NT2/D1 (cell line): ENCODE measurements at regions not wholly inside any gene's neighbourhood (a gene's known extent, or its start where the extent isn't known, plus 50 kb on each side); places are given as distances from the start of the nearest gene placed in this dataset.
A peak's percentile ranks its signal among the peaks of the same experiment; 100 is the strongest.

ENCODE experiments used
- DNase-seq: peaks from one replicate; pipeline ENCODE4 v3.0.0-alpha.2; 2011; ENCODE audit warnings: low read depth, low spot score
- H3K27me3 ChIP-seq: 2 replicates; pipeline ENCODE4 v1.6.0; 2011; ENCODE audit warnings: mild to moderate bottlenecking; ENCODE audit not compliant: insufficient read length, insufficient read depth
- H3K36me3 ChIP-seq: 2 replicates; pipeline ENCODE4 v1.6.1; 2011; ENCODE audit warnings: mild to moderate bottlenecking, low read length, mixed read lengths; ENCODE audit not compliant: insufficient read depth, insufficient read length
- H3K4me1 ChIP-seq: 2 replicates; pipeline ENCODE4 v1.5.1; 2011; ENCODE audit not compliant: insufficient read depth, insufficient read length
- H3K4me3 ChIP-seq: 2 replicates; pipeline ENCODE4 v1.5.1; 2011; ENCODE audit warnings: low read depth; ENCODE audit not compliant: insufficient read length
- H3K9ac ChIP-seq: 2 replicates; pipeline ENCODE4 v1.6.0; 2011; ENCODE audit warnings: low read depth; ENCODE audit not compliant: insufficient read length
- H3K9me3 ChIP-seq: 2 replicates; pipeline ENCODE4 v1.5.1; 2011; ENCODE audit warnings: mild to moderate bottlenecking, low read length; ENCODE audit not compliant: insufficient read depth
- SUZ12 ChIP-seq: IDR thresholded peaks from 2 replicates; pipeline ENCODE4 v1.6.1; 2011; ENCODE audit not compliant: insufficient read length, insufficient read depth; ENCODE audit errors: extremely low read depth
- YY1 ChIP-seq: IDR thresholded peaks from 2 replicates; pipeline ENCODE4 v1.6.1; 2011; ENCODE audit not compliant: insufficient read length, insufficient read depth
- ZNF274 ChIP-seq: IDR thresholded peaks from 2 replicates; pipeline ENCODE4 v1.6.1; 2011; ENCODE audit warnings: mild to moderate bottlenecking, low read depth, low read length

- TF ChIP-seq ZNF274 (no peak), YY1 (no peak), SUZ12 (no peak)
- no peak overlapping the region for H3K9ac ChIP-seq
- DNase-seq: no peak
- H3K36me3 ChIP-seq: no peaks in the 10 kb centered on the region
- no peaks in the 10 kb centered on the region for H3K9me3 ChIP-seq
- H3K4me1 ChIP-seq: peaks cover 2% of the 10 kb centered on the region
- H3K4me3 ChIP-seq: no peak overlapping the region
- H3K27me3 ChIP-seq: no peaks in the 10 kb centered on the region
Measured at GRCh38 chr18:47582093-47582492, 330.6 kb upstream of the SKOR2 start.

- TF ChIP-seq YY1: no peak
- no peak for TF ChIP-seq SUZ12
- TF ChIP-seq ZNF274: no peak
Measured at GRCh38 chr18:47577520-47577919, 326.1 kb upstream of the SKOR2 start.

GRCh38 chr18:47574966-47575365 lies 323.5 kb upstream of the SKOR2 start:
- no peak for DNase-seq
- Histone ChIP-seq H3K4me1 (no peaks in the 10 kb centered on the region), H3K9me3 (no peaks in the 10 kb centered on the region), H3K9ac (no peak overlapping the region), H3K36me3 (no peaks in the 10 kb centered on the region), H3K4me3 (no peak overlapping the region), H3K27me3 (no peaks in the 10 kb centered on the region)
- TF ChIP-seq ZNF274: no peak
- no peak for TF ChIP-seq SUZ12
- TF ChIP-seq YY1: no peak

More at GRCh38 chr18:47577520-47577919, 326.1 kb upstream of the SKOR2 start:
- no peaks in the 10 kb centered on the region for H3K9me3 ChIP-seq
- DNase-seq: no peak
- H3K27me3 ChIP-seq: no peaks in the 10 kb centered on the region
- H3K36me3 ChIP-seq: no peaks in the 10 kb centered on the region
- H3K9ac ChIP-seq: no peak overlapping the region
- peaks cover 2% of the 10 kb centered on the region for H3K4me1 ChIP-seq
- no peak overlapping the region for H3K4me3 ChIP-seq

GRCh38 chr18:47571957-47572356 lies 320.5 kb upstream of the SKOR2 start:
- H3K27me3 ChIP-seq: no peaks in the 10 kb centered on the region

GRCh38 chr18:47566809-47567208 lies 315.3 kb upstream of the SKOR2 start:
- Histone ChIP-seq H3K4me3 (no peak overlapping the region), H3K9ac (no peak overlapping the region), H3K27me3 (no peaks in the 10 kb centered on the region), H3K4me1 (peaks cover 1% of the 10 kb centered on the region), H3K36me3 (no peaks in the 10 kb centered on the region), H3K9me3 (no peaks in the 10 kb centered on the region)
- no peak for DNase-seq
- TF ChIP-seq ZNF274: no peak
- no peak for TF ChIP-seq SUZ12
- TF ChIP-seq YY1: no peak

More at GRCh38 chr18:47571957-47572356, 320.5 kb upstream of the SKOR2 start:
- H3K4me3 ChIP-seq: no peak overlapping the region
- no peaks in the 10 kb centered on the region for H3K4me1 ChIP-seq
- DNase-seq: no peak
- H3K36me3 ChIP-seq: no peaks in the 10 kb centered on the region
- no peak overlapping the region for H3K9ac ChIP-seq
- no peaks in the 10 kb centered on the region for H3K9me3 ChIP-seq
- TF ChIP-seq ZNF274: no peak
- no peak for TF ChIP-seq YY1
- TF ChIP-seq SUZ12: no peak

GRCh38 chr18:47560723-47561715 lies 309.6 kb upstream of the SKOR2 start:
- DNase-seq: peak; percentile 84
- peak overlapping the region; percentile 59 for H3K9ac ChIP-seq
- no peaks in the 10 kb centered on the region for H3K36me3 ChIP-seq
- peaks cover 18% of the 10 kb centered on the region for H3K4me1 ChIP-seq
- H3K9me3 ChIP-seq: no peaks in the 10 kb centered on the region
- no peak for TF ChIP-seq ZNF274
- TF ChIP-seq YY1: no peak
- TF ChIP-seq SUZ12: no peak
- H3K4me3 ChIP-seq: peak overlapping the region; percentile 10
- H3K27me3 ChIP-seq: peaks cover 4% of the 10 kb centered on the region

- H3K4me3 ChIP-seq: no peak overlapping the region
- peaks cover 18% of the 10 kb centered on the region for H3K4me1 ChIP-seq
- no peak for TF ChIP-seq ZNF274
- H3K27me3 ChIP-seq: peaks cover 4% of the 10 kb centered on the region
- H3K9me3 ChIP-seq: no peaks in the 10 kb centered on the region
- DNase-seq: no peak
- H3K9ac ChIP-seq: no peak overlapping the region
- no peaks in the 10 kb centered on the region for H3K36me3 ChIP-seq
Measured at GRCh38 chr18:47558110-47558750, 306.8 kb upstream of the SKOR2 start.
